Neural crest cell (in vitro differentiated cells): ENCODE measurements at regions not wholly inside any gene's neighbourhood (a gene's known extent, or its start where the extent isn't known, plus 50 kb on each side); places are given as distances from the start of the nearest gene placed in this dataset.

Source experiments
- DNase-seq: peaks from one replicate; pipeline ENCODE4 v3.0.0; 2021; ENCODE audit warnings: low read depth, mixed read lengths, low spot score
- H3K27ac Mint-ChIP-seq: one replicate; pipeline ENCODE4 v1.8.0; 2021; ENCODE audit warnings: mild to moderate bottlenecking, mixed read lengths; ENCODE audit not compliant: unreplicated experiment
- H3K27me3 Mint-ChIP-seq: 2 replicates; pipeline ENCODE4 v1.8.0; 2021; ENCODE audit warnings: low read depth, mild to moderate bottlenecking, mixed read lengths
- H3K36me3 Mint-ChIP-seq: 2 replicates; pipeline ENCODE4 v1.8.0; 2021; ENCODE audit warnings: low read depth, mild to moderate bottlenecking, mixed read lengths
- H3K4me1 Mint-ChIP-seq: 2 replicates; pipeline ENCODE4 v1.8.0; 2021; ENCODE audit warnings: mixed read lengths
- H3K4me3 Mint-ChIP-seq: one replicate; pipeline ENCODE4 v1.8.0; 2021; ENCODE audit warnings: mild to moderate bottlenecking, mixed read lengths
- H3K9me3 Mint-ChIP-seq: 2 replicates; pipeline ENCODE4 v1.8.0; 2021; ENCODE audit warnings: mixed read lengths
- TF ChIP-seq, protein P1 (sequence below): fragments of 200-600 bp; sonication (generic); conservative IDR thresholded peaks from 2 replicates; pipeline ENCODE4 v1.5.0; 2021; ENCODE audit warnings: antibody characterized with exemption, mild to moderate bottlenecking

DNA sequence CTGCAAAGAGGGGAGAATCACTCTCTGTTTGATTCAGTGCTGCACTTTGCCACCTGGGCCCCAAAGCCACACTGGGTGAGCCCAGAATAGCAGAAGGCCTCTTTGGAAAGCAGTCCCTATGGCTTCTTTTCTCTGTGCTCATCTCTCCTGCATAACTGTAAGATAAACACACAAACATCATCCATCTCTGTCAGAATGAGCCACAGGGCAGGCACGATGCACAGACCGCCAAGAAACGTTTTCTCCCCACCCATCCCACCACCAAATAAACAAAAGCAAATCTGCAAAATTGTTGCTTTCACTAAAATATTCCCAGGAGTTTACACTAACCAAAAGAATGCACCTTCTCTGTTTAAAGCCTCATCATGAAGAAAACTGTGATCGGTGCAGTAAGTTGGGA is 196.4 kb upstream of the POU2AF2 start:
- peaks cover 3% of the 10 kb centered on the region for H3K9me3 Mint-ChIP-seq
- no peak for DNase-seq
- TF ChIP-seq, protein P1, sequence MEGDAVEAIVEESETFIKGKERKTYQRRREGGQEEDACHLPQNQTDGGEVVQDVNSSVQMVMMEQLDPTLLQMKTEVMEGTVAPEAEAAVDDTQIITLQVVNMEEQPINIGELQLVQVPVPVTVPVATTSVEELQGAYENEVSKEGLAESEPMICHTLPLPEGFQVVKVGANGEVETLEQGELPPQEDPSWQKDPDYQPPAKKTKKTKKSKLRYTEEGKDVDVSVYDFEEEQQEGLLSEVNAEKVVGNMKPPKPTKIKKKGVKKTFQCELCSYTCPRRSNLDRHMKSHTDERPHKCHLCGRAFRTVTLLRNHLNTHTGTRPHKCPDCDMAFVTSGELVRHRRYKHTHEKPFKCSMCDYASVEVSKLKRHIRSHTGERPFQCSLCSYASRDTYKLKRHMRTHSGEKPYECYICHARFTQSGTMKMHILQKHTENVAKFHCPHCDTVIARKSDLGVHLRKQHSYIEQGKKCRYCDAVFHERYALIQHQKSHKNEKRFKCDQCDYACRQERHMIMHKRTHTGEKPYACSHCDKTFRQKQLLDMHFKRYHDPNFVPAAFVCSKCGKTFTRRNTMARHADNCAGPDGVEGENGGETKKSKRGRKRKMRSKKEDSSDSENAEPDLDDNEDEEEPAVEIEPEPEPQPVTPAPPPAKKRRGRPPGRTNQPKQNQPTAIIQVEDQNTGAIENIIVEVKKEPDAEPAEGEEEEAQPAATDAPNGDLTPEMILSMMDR, result no peak
- H3K4me1 Mint-ChIP-seq, result peaks cover 18% of the 10 kb centered on the region
- H3K36me3 Mint-ChIP-seq, result no peaks in the 10 kb centered on the region
- H3K27me3 Mint-ChIP-seq, result peaks cover 2% of the 10 kb centered on the region
- H3K27ac Mint-ChIP-seq, result no peak overlapping the region
- H3K4me3 Mint-ChIP-seq, result no peak overlapping the region

- peak; percentile 11 for DNase-seq
- TF ChIP-seq, protein P1, result no peak
- H3K36me3 Mint-ChIP-seq, result no peaks in the 10 kb centered on the region
- peaks cover 3% of the 10 kb centered on the region for H3K9me3 Mint-ChIP-seq
- H3K4me1 Mint-ChIP-seq, result peaks cover 18% of the 10 kb centered on the region
- H3K27ac Mint-ChIP-seq, result no peak overlapping the region
- no peak overlapping the region for H3K4me3 Mint-ChIP-seq
- H3K27me3 Mint-ChIP-seq, result peaks cover 2% of the 10 kb centered on the region
Observed at GRCh38 chr11:111047374-111047773, 198.2 kb upstream of the POU2AF2 start.

DNA sequence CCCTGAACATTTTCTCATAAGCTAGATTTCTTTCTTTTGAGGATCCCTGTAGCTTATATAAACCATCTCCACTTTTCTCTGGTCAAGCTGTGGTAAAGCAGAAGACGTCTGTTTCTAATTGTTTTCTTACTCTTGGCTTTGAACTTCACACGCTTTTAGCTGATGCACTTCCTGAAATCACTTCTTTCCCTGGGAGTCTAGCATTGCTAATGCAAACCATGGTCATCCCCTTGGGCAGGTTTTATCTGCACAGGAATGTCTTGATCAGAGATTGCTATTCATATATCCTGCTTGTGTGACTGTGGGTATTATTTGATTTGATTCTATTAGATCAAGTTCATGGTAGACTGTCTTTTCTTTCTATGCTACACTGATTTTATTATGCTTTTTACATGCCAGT is 199.2 kb upstream of the POU2AF2 start:
- no peaks in the 10 kb centered on the region for H3K36me3 Mint-ChIP-seq
- H3K9me3 Mint-ChIP-seq, result peaks cover 3% of the 10 kb centered on the region
- peaks cover 2% of the 10 kb centered on the region for H3K27me3 Mint-ChIP-seq
- H3K4me3 Mint-ChIP-seq, result no peak overlapping the region
- no peak for DNase-seq
- TF ChIP-seq, protein P1, result no peak
- H3K27ac Mint-ChIP-seq, result no peak overlapping the region
- H3K4me1 Mint-ChIP-seq, result peaks cover 18% of the 10 kb centered on the region

GRCh38 chr11:111045874-111046273 is 199.7 kb upstream of the POU2AF2 start:
- H3K4me3 Mint-ChIP-seq, result no peak overlapping the region
- H3K27ac Mint-ChIP-seq, result no peak overlapping the region
- TF ChIP-seq, protein P1, result no peak
- peaks cover 3% of the 10 kb centered on the region for H3K9me3 Mint-ChIP-seq
- H3K27me3 Mint-ChIP-seq, result peaks cover 2% of the 10 kb centered on the region
- no peaks in the 10 kb centered on the region for H3K36me3 Mint-ChIP-seq
- peaks cover 18% of the 10 kb centered on the region for H3K4me1 Mint-ChIP-seq
- DNase-seq, result no peak

- Mint-ChIP-seq H3K4me1 (peaks cover 18% of the 10 kb centered on the region), H3K4me3 (no peak overlapping the region), H3K36me3 (no peaks in the 10 kb centered on the region), H3K27me3 (peaks cover 2% of the 10 kb centered on the region), H3K27ac (peak overlapping the region; percentile 5), H3K9me3 (peaks cover 3% of the 10 kb centered on the region)
- TF ChIP-seq, protein P1, result no peak
- DNase-seq, result no peak
Observed at GRCh38 chr11:111045407-111045803, 200.1 kb upstream of the POU2AF2 start.
